ENCODE measurements at regions not wholly inside any gene's neighbourhood (a gene's known extent, or its start where the extent isn't known, plus 50 kb on each side); places are given as distances from the start of the nearest gene placed in this dataset.

- DNase-seq (ENCODE audit: low spot score): no peak
These were observed 402.4 kb upstream of the CYRIA start for GRCh38 chr2:17068021-17068420.

DNA sequence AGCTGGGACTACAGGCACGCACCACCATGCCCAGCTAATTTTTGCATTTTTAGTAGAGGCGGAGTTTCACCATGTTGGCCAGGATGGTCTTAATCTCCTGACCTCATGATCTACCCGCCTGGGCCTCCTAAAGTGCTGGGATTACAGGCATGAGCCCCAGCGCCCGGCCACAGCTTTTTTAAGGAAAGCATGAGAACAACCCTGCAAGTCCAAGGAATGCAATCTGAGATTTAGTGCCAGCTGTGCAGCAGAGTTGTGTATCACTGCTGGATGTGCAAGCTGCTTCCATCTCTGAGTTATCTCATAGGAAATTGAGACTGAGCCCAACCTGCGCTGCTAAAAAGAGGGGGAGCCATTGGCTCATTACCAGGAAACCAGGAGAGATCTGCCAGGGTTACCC is 399.9 kb upstream of the CYRIA start:
- DNase-seq (ENCODE audit: low spot score): no peak

DNA sequence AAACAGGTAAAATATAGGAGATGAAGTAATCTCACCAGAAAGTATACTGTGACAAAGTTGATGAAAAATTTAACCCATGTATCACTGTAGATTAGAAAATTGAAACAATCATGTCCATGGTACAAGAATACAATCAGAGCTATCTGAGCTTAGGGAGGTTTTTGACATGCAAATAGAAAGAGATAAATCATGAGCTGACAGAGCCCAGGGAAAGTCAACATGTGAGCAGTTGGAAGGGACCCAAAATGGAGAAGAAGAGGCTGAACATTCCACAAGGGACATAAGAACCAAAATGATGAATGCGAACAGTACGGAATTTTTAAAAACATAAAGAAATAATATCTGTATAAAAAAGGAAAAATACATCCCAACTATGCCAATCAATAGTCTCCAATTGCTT is 395.4 kb upstream of the CYRIA start:
- DNase-seq (ENCODE audit: low spot score): no peak

- DNase-seq (ENCODE audit: low spot score): no peak
These were observed 393.8 kb upstream of the CYRIA start for GRCh38 chr2:17059458-17059857.

GRCh38 chr2:17058772-17059402 is 393.3 kb upstream of the CYRIA start:
- DNase-seq (ENCODE audit: low spot score): no peak

DNA sequence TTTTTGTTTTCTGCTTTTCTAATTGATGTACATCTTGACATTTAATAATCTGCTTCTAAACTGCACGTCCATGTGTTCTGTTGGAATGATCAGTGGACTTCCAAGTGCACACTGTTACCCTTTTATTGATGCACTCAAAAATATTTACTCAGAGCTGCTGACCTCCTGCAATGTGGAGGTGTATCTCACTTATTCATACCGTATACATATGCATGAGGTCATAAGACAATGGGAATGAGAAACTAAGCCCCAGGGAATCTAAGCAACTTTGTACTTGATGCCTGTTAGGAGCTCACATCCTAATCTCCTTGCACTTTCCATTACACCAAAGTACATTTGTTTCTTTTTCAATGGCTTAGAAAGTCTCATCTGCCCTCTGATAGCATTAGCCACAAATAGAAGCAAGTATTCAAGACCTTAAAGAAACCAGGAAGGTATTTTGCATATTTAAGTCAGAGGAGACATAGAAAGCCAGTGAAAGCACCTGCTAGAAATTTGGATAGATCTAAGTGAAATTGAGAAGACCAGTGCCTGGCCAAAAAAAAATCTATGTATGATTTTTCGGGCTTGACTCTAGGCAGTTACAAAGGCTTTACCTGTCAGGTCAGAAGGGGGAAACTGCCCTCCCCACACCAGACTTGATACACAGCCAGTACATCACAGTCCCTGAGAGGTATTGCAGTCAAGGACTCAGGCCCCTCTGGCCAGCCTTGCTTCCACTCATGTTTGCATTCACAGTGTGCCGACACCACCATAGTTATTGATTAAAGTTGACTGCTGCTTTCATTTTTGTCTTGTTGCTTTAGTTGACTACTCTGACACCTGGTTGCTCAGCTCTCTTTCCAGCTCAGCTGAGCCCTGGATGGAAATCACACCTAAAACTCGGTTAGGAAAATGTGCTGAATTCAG is 391.7 kb upstream of the CYRIA start:
- DNase-seq (ENCODE audit: low spot score): no peak

GRCh38 chr2:17056236-17056635 is 390.6 kb upstream of the CYRIA start:
- DNase-seq (ENCODE audit: low spot score): no peak

GRCh38 chr2:17052001-17052400 is 386.4 kb upstream of the CYRIA start:
- no peak for DNase-seq (ENCODE audit: low spot score)

DNA sequence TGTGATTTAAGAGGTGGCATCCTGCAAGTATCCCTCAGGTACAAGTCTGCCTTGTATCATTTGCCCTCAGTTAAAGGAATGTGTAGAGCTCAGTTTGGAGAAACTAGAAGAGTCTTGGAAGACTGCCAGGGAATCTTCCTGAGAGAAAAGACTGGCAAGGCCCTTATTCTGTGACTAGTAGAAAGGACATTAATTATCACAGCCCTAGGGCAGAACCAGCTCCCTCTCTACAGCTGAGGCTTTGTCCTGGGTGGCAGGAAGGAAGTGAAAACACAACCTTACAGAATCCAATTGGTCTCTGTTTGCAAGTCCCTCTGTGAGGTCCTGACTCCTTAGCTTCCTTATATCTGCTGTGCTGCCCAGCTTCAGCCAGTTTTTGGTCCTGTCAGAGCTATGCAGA is 385.9 kb upstream of the CYRIA start:
- DNase-seq (ENCODE audit: low spot score): no peak

- no peak for DNase-seq (ENCODE audit: low spot score)
These were observed 377.5 kb upstream of the CYRIA start for GRCh38 chr2:17043173-17043572.

- no peak for DNase-seq (ENCODE audit: low spot score)
These were observed 370.7 kb upstream of the CYRIA start for GRCh38 chr2:17036361-17036760.

- no peak for DNase-seq (ENCODE audit: low spot score)
These were observed 369.4 kb upstream of the CYRIA start for GRCh38 chr2:17035010-17035409.

DNA sequence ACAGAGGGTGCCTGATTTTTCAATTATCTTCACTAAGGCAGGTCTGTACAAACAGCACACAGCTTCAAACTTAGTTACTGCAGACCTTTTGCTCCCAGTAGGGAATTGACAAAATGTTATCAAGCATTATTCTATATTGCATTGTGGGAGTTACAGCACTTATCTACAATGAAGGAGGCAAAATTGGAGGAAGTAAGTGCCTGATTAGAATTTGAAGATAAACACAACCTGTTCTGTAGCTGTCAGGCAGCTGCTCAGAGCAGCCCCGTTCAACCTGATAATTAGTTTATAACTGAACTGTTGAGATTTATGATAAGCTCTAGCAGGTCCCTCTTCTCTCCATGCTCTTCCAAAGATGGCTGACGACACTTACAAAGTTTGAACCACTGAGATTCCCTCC is 364.4 kb upstream of the CYRIA start:
- no peak for DNase-seq (ENCODE audit: low spot score)

DNA sequence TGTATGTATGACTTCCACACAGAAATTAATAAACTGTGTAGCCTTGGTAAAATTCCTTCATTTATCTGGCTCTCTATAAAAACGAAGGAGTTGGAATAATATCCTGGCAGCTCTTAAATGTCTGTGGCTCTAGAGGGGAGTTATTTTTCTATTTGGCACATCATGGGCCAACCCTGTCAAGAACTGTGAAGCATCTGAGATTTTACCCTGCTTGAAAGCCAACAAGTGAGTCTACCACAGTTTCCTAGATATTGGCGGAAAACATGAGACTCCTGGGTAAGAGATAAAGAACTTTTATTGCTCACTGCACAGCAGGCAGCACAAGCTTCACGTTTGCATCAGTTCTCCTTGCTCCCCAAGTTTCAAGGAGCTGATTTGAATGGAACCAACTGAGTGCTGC is 346.7 kb upstream of the CYRIA start:
- no peak for DNase-seq (ENCODE audit: low spot score)

- no peak for DNase-seq (ENCODE audit: low spot score)
These were observed 344.5 kb upstream of the CYRIA start for GRCh38 chr2:17010104-17010503.

GRCh38 chr2:17000184-17000482 is 334.5 kb upstream of the CYRIA start:
- DNase-seq (ENCODE audit: low spot score): no peak

- no peak for DNase-seq (ENCODE audit: low spot score)
These were observed 333.9 kb upstream of the CYRIA start for GRCh38 chr2:16999347-17000183.

DNA sequence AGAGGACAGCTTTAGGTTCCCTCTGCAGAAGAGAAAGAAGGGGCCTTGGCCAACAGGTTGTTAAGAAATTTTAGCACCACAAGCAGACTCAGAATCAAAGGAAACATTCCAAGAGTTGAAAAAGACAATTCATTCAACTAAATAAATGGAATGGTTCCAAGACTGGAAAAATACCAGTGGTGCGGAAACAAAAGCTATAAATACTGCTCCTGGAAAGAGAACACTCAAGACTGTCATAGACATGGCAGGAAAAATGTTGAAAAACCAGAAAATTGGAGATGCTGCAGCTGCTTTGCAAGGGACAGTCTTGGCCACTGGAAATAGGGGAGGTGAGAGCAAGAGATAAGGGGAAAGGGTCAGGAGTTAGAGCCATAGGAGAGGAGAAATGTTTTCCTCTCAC is 312.7 kb upstream of the CYRIA start:
- no peak for DNase-seq (ENCODE audit: low spot score)

DNA sequence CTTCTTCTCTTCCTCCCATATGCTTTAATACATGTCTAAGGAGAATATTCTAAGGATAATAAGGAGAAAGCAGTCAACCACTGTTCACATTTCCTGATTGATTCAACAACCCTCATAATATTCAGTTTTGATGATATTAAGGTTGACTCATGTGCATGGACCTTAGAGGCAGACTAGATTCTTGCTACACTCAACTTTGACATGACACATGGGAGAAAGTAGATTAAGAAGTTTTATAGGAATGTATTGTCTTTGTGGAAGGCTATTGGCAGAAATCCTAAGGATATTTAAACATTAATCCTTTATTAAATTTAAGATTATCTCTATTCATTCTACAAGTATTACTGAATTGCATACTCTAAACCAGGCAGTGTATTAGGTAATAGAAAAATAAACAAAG is 309.1 kb upstream of the CYRIA start:
- no peak for DNase-seq (ENCODE audit: low spot score)

- DNase-seq (ENCODE audit: low spot score): no peak
These were observed 308.1 kb upstream of the CYRIA start for GRCh38 chr2:16973586-16974286.

GRCh38 chr2:16972276-16972675 is 306.6 kb upstream of the CYRIA start:
- no peak for DNase-seq (ENCODE audit: low spot score)

GRCh38 chr2:16971722-16972234 is 306.1 kb upstream of the CYRIA start:
- DNase-seq (ENCODE audit: low spot score): no peak
